HS-5 (cell line): ENCODE measurements at regions not wholly inside any gene's neighbourhood (a gene's known extent, or its start where the extent isn't known, plus 50 kb on each side); places are given as distances from the start of the nearest gene placed in this dataset.
"Not testable (repeated sequence)": the region's sequence is repeated elsewhere in the genome, so short reads cannot be mapped to it uniquely, and the experiment has no call there.

Experiments
- DNase-seq: peaks from one replicate; pipeline ENCODE4 v3.0.0-alpha.2; 2012; ENCODE audit warnings: low read depth

DNA sequence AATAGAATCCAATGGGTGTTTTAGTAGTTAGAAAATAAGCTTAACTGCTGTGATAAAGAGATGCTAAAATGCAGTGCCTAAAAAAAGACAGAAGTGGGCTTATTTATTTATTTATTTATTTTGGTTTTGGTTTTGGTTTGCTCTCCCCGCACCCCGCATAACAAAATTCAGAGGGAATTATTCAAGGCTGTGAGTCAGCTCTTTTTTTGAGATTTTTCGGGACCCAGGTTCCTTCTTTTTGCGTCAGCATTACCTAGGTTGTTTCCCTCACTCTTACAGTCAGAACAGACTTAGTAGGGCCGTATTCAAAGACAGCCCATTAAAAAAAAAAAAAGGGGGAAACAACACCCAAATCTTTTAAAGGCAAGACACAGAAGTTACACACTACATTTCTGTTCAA is 1495.5 kb upstream of the ADGRL3 start:
- DNase-seq: no peak

DNA sequence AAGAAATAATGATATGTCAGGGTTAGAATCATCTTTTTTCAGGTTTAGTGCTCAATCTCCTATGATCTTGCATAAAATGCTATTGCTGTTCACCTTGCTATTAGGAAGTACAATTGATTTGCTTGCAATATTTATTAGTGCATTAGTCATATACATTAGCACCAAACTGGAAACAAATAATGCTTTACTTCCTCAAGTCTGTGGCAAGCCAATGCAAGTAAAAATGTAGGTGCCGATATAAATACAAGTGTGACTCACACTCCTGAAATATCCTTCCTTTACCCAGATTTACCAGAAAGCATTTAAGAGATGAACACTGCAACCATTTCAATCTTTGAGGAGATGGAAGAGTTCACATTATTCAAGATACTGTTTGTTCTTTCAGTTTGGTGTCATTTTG is 1487.7 kb upstream of the ADGRL3 start:
- no peak for DNase-seq

DNA sequence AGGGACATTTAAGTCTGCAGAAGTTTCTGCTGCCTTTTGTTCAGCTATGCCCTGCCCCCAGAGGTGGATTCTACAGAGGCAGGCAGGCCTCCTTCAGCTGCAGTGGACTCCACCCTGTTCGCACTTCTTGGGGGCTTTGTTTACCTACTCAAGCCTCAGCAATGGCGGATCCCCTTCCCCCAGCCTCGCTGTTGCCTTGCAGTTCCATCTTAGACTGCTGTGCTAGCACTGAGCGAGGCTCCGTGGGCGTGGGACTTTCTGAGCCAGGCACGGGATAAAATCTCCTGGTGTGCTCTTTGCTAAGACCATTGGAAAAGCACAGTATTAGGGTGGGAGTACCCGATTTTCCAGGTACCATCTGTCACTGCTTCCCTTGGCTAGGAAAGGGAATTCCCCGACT is 1475.8 kb upstream of the ADGRL3 start:
- DNase-seq: not testable (repeated sequence)

DNA sequence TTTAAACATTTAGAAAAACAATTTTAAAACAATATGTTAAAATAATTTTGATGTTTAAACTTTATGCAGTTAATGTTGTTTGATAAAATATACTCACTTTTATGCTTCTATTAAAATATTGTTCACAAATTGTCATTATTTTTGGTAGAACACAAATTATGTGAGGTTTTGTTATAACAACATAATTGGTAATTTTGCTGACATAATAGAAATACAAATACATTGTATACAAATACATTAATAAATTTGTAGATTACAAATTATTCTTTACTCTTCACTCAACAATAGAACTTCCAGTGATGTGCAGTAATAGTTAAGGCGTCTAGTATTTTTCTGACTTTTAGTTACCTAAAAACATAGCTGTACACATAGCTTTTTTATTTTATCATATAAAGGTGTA is 1472.4 kb upstream of the ADGRL3 start:
- no peak for DNase-seq

DNA sequence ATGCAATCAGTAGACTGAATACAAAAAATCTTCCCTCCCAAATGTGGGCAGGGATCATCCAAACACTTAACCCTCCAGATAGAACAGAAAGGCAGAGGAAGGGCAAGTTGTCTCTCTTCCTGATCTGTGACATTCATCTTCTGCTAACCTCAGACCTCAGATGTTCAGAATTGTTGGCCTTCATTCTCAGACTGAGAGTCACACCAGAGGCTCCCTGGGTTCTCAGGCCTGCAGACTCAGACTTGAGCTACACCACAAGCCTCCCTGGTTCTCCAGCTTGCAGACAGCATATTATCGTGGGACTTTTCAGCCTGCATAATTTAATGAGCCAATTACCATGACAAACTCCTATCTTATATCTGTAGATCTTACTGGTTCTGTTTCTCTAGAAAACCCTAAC is 1471.6 kb upstream of the ADGRL3 start:
- DNase-seq: no peak

DNA sequence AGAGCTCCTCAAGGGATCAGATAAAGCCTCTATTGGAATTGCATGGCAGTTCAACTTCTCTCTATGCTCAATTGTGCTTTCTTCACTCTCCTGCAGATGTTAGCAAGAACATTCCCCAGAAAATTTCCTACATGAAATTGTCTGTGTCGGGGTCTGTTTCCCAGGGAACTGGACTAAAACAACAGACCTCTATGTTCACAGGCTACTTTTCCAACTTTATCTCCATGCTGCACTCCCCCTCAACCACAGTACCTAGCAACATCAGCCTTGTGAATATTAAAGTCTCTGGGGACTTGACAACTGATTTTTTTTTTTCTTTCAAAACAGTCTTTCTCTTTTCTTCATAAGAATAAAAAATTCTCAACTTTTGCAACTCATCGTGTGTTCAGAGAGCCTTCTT is 1470.8 kb upstream of the ADGRL3 start:
- DNase-seq: no peak

DNA sequence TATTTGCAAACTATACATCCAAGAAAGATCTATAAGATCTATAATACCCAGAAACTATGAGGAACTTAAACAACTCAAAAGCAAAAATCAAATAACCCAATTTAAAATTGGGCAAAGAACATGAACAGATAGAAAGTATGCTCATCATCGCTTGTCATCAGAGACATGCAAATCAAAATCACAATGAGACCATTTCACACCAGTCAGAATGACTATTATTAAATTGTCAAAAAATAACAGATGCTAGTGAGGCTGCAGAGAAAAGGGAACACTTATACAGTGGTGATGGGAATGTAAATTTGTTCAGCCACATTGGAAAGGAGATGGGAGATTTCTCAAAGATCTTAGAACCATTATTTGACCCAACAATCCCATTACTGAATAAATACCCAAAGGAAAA is 1451.7 kb upstream of the ADGRL3 start:
- DNase-seq: no peak

DNA sequence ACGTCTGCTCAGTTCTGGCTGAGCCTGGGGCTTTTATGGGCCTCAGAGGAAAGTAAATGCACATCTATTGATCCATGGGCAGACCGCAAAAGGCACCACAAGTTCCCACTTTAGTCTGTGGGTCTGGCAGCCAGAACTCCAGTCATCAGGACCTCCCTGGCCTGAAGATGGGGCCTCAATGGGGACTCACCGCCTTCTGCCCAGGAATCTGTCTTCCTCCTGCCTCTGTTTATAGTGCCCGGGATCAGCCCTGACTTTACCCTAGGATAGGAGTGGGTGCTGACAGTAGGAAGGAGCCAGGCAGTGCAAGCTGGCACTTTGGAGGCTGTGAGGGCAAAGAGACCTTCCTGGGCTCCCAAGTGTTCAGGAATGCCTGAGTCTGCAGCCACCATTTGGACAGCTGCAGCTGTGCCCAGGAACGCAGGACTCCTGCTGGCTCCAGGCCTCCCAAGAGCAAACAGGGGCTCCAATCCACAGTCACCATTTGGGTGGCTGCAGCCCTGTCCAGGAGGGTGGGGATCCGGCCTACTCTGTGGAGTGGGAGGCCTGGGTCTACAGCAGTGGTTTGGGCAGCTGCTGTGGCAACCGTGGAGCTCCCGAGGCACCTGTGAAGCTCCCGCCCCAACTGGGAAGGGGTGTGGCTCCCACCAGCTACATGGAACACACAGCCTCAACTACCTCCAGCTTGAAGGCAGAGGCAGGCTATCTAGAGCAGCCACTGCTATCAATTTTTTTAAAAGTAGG is 1440.9 kb upstream of the ADGRL3 start:
- no peak for DNase-seq

DNA sequence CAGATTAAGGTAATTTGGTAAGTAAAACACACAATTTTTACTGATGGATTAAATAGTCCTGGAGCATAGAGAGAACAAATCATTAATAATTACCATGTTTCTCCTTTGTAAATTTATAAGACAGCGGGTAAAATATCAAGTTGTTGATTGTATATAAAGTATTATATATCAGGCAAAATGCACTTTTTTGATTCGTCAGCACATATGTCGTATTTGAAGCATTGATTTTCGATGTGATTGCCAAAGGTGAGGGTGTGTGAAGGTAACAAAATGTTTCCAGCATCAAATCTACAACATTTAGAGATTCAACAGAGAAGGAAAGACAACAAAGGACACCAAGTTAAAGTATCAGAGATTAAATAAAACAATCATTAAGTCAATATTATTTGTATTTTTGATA is 1437.8 kb upstream of the ADGRL3 start:
- no peak for DNase-seq

DNA sequence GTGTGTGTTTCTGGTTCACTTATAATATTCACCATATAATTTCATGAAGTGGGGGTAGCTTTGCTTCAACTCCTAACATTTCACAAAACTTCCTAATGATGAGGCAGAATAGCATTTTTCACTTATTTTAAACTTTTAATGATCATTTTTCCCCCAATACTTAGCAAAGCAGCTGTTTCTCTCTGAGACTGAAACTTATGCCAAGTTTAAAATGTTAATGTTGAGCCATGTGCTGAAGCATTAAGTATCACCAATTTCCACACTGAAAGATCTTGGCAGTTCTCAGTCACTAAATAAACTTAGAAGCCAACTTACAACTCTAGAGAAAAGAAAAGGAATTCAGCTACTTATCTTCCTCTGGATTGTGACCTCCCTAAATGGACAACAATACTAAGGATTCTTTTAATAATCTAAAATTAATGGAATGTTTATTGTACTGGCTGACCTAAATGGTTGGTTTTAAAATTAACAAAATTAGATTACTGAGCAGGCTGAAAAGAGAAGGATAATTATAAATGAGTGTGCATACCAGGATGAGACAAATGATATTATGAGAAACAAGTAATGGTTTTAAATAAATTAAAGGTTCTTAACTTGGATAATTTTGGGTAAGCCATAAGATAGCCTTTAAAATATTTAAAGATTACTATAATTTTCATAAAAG is 1429.4 kb upstream of the ADGRL3 start:
- DNase-seq: no peak

DNA sequence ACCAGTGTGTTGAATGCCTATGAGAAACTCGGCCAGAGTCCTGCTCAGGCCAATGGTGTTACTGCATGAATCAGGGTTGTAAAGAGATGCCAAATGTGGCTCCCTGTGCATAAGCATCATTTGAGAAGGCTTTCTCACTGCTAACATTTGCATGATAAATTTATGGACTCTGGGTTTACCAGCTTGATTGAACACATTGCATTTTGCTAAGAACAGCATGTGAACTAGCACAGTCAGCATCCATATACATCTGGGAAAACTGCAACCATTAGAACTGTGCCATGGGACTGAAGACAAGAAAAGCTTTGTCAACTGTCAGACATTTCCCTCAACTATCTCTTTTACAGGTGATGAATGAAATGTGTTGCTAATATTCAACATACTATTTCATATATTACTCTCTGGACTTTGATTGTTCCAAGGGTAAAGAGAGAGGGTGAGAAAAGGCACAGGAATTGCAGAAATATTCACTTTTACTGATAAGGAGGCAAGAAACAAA is 1427.4 kb upstream of the ADGRL3 start:
- no peak for DNase-seq

DNA sequence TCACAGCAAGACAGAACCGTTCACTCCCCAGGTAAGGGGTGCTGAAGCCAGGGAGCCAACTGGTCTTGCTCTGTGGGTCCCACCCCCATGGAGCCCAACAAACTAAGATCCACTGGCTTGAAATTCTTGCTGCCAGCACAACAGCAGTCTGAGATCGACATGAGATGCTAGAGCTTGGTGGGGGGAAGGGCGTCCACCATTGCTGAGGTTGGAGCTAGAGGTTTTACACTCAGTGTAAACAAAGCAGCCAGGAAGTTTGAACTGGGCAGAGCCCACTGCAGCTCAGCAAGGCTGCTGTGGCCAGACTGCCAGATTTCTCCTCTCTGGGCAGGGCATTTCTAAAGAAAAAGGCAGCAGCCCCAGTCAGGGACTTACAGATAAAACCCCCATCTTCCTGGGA is 1419.9 kb upstream of the ADGRL3 start:
- not testable (repeated sequence) for DNase-seq

DNA sequence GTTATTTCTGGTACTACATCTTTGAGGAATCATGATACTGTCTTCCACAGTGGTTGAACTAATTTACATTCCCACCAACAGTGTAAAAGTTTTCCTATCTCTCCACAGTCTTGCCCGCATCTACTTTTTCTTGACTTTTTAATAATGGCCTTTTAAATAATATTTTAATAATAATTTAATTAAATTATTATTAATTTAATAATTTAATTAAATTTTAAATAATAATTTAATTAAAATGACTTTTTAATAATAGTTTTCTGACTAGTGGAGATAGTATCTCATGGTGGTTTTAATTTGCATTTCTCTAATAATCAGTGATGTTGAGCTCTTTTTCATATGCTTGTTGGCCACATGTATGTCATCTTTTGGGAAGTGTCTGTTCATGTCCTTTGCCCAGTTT is 1395.0 kb upstream of the ADGRL3 start:
- DNase-seq: no peak

DNA sequence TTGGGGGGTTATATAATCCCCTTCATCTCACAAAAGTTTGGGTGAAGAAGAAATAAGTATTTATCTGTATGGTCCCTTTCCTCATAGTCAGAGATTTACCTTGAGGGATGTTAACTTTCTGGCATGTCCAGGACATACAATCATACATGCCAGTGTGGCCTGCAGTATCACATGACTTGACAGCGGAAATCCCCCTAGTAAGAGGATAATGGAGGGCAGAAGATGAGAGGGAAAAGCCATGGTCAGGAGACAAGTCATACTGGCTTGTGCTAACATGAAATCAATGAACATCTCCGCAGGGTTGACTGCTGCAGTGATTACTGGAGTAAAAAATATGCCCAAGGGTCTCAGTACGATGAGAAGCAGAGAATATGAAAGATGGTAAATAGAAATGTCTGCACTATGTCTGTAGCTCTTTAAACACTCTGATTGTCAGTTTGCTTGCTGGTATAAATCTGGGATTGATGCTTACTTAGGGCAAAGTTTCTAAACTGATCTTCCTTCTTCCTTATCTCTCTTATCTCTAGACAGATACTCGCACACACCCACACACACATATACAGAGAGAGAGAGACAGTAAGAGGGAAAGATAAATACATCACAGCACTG is 1385.6 kb upstream of the ADGRL3 start:
- DNase-seq: no peak

DNA sequence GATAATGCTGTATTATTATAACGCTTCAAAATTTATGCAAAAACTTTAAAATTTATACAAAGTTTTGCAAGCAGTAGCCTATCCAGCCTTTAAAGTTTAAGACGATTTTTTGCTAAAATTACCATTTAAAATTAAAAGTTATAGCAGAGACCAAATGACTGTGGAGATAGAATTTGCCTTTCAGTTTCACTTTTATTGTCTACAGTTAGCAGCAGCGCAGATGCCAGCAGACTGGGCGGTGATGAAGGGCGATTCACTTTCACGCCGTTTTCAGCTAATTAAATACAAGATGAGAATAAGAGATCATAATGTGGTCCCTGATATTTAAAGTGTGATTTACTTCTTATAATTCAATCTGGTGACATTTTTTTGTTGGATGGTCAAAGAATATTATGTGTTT is 1381.5 kb upstream of the ADGRL3 start:
- no peak for DNase-seq

DNA sequence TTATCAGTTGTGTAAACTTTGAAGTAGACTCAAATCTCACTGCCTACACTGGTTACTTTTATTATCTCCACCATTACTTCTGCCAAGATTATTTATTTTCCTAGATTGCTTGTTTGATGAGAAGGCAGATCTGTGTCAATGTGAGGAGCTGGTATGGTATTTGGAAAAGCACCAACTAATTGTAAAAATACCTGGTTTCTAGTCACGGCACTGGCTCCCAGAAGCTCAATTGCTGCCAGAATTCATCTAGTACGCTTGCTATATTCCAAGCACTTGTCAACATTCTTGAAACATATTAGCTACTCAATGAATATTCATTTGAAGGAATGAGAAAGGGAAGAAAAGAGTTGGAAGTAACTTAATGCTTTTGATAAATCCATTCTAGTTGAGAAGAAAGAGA is 1376.8 kb upstream of the ADGRL3 start:
- DNase-seq: no peak

DNA sequence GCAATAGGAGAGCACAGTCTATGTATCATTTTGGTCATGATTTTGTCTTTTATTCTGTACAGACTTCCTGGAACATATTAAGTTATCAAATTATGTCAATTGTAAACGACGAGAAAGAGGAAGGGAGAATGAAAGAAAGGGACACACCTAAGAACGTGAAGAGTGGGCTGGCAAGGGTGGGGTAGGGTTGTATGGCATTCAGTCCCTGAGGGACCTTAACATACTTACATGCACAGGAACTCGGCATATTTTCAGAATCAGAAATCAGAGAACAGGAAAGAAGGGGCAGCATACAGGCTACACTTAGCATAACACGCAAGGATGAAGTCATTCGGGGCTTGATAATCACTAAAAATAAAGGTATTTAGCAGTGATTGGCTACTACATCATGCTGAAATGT is 1375.0 kb upstream of the ADGRL3 start:
- no peak for DNase-seq

DNA sequence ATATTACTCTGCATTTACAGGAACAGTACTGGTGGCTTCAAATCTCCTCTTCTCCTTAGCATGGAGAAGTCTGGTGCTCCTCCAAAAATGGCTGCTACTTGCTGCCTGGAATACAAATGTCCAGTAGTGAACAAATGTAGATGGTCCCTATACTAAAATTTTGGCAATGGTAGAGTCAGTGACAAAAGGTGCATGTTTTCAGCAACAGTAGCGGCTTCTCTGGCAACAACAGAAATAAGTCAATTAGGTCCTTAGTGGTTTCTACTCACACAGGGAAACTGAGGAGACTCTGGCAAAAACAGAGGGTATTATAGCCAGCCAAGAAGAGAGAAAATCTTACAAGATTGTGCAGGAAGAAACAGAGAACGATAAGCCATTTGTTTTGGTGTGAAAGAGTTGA is 1368.4 kb upstream of the ADGRL3 start:
- DNase-seq: no peak

DNA sequence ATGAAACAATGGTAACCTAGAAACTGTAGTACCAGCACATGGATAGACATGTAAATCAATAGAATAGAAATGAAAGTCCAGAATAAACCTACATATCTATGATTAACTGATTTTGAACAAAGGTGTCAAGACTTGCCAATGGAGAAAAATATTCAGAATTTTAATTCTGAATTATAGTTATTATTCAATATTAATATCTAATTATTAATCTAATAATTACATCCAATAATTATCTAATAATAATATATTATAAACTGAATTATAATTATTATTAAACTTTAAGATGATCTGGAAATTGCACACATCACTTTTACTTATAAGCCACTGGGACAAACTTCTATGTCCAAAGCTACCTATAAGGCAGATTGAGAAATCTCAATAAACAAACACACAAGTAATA is 1365.2 kb upstream of the ADGRL3 start:
- DNase-seq: no peak

DNA sequence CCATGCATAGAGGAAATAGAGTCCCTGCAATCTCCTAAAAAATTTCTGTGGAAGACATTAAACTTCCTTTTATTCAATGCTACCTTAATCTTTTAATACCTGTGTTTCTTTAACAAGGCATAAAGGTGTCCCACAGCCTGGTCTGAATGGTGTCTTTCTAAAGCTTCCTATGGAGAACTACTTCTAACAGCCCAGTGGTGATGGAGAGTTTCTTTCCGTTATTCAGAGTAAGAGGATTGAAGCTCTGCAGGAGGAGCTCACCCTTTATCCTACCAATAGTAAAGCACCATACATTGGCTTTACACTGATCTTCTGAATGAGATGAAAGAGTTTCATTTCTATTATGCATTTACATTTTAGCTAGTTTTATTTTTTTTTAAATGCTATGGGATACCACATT is 1362.4 kb upstream of the ADGRL3 start:
- no peak for DNase-seq

DNA sequence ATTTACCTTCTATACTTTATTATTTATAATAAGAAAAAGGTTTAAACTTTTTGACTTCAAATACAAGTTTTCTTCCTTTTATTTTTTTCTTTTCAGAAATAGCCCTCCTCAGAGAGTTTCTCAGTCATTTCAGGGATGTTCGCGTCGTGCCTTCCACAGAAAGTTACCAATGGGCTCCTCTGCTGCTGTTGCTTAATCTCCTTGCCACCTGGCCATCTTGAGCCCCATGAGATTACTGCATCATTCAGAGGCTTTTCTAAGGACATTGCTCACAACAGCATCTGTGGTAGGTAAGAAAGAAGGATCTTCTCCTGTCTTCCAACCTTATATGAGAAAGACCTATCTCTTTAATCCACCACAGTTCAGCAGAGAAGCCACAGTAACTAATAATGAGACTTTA is 1361.9 kb upstream of the ADGRL3 start:
- DNase-seq: no peak

DNA sequence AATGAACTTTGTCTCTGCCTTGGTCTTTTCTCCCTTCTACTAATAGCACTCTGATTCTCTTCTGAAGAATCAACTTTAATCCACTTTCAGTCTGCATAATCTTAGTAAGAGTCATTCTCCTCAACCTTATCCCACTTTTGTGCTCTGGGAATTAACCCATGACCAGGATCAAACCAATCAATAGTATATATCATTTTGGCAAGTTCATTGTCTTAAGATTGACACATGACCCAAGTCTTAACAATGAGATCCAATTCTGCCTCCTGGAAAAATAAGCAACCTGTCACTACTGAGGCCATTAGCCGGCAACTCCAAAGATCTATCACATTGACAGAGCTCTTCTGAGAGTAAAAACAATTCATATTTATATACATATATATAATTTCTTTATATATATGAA is 1358.4 kb upstream of the ADGRL3 start:
- no peak for DNase-seq

DNA sequence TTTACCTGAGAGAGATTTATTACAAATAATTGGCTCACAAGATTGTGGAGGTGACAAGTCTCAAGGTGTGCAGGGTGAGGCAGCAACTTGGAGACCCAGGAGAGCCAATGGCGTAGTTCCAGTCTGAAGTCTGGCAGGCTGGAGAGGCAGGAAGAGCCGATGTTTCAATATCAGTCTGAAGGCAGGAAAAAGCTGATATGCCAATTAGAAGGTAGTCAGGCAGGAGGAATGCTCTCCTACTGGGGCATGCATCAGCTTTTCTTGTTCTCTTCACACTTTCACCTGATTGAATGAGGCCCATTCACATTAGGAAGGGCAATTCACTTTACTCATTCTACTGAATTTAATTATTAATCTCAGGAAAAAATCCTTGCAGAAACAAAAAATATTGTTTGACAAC is 1351.7 kb upstream of the ADGRL3 start:
- DNase-seq: no peak
